Stimulated activated CD8-positive, alpha-beta memory T cell treated with anti-CD3 and anti-CD28 coated beads, Interleukin-4, amount 100 ng/mL, for 48 hours (primary cell): ENCODE measurements at regions not wholly inside any gene's neighbourhood (a gene's known extent, or its start where the extent isn't known, plus 50 kb on each side); places are given as distances from the start of the nearest gene placed in this dataset.
"Not testable (repeated sequence)": the region's sequence is repeated elsewhere in the genome, so short reads cannot be mapped to it uniquely, and the experiment has no call there.

Experiments
- DNase-seq: peaks from one replicate; pipeline ENCODE4 v3.0.0-alpha.2; 2020

DNA sequence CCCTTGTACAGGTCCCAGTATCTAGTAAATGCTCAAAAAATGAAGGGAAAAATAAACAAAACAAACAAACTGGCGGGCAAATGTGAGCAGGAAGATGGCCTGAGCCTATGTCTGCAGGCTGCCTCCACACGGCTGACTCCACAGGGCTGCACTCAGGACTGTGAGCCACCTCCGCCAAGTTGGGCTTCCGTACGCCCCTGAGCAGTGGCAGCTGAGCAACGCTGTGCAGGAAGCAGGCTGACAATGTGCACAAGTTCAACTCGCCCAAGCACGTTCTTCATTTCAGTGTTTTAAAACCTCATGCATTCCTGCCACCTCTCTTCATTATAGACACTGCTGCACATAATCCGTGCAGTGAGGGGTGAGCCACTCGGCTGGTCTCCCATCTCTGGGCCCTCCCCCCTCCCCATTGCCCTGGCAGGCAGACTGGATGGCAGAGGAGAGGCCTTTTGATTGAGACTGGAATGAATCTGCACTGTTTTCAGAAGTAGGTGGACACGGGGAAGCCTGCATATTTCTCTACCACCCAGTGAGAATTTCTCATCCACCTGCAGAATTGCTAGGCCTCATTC is 915.3 kb downstream of the UQCRFS1 start:
- DNase-seq = no peak

DNA sequence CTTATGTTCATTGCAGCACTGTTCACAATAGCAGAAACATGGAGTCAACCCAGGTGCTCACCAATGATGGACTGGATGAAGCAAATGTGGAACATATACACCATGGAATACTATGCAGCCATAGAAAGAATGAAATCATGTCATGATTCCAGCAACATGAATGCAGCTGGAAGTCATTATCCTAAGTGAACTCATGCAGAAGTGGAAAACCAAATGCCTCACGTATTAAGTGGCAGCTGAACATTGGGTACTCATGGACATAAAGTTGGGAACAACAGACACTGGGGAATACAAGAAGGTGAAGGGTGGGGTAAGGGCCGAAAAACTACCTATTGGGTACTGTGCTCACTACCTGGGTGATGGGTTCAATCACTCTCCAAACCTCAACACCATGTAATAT is 915.9 kb downstream of the UQCRFS1 start:
- DNase-seq = no peak

GRCh38 chr19:28296506-28296905 is 916.4 kb downstream of the UQCRFS1 start:
- DNase-seq = no peak

- not testable (repeated sequence) for DNase-seq
Measured at GRCh38 chr19:28294975-28295374, 918.0 kb downstream of the UQCRFS1 start.

DNA sequence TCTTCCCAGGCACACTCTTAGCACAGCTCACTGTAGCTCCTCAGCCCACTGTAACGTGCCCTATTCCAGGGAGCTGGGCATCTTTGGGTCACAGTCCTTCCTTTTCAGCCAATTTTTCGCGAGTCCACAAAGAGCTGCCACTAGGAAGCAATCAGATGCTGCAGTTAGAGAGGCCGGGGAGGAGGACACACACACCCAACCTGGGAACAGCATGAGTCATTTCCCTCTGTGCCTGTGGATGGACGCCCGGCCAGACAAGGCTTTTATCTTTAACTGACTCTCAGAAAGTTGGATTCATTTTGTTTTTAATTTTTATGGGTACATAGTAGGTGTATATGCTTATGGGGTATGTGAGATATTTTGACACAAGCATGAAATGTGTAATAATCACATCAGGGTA is 918.6 kb downstream of the UQCRFS1 start:
- DNase-seq = no peak

DNA sequence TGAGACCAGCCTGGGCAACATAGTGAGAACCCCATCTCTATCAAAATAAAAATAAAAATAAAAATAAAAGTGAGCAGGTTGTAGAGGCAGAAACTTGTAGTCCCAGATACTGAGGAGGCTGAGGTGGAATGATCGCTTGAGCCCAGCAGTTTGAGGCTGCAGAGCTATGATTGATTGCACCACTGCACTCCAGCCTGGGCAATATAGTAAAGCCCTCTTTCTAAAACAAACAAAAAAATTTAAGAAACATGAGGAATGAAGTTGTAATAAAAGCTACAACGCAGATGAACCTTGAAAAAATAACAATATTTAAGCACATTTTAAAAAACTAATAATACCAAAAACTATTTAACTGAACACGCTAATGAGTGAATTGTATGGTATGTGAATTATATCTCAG is 919.3 kb downstream of the UQCRFS1 start:
- DNase-seq = no peak

DNA sequence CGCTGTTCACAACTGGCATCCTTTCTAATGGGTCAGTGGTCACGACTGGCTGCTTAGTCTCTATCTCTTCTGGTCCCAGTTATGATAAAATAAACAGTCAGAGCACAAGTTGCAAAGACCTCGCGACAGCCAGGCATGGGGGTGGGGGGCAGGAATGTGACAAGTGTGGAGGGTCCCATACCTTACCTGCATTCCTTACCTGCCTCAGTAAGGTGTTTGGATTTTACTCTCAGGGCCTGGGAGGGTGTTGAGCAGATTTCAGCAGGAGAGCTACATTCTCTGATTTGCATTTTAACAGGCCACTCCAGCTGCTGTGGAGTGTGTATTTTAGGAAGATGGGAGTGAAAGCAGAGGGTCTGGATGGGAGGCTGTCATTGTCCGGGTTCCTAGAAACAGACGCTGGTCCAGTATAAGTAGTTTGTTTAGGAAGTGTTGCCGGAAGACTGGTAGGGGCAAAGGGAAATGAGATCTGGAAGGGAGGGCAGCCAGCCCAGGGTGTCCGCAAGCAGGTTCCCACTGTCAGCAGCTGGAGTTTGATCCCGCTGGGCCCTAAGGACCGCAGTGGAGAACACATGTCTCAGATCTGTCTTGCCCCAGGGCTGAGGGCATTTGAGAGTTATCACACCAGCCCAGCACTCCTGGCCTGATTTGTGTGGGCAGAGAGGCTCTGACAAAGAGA is 920.0 kb downstream of the UQCRFS1 start:
- DNase-seq = no peak

GRCh38 chr19:28291874-28292273 is 921.1 kb downstream of the UQCRFS1 start:
- DNase-seq = no peak

- DNase-seq = no peak
Measured at GRCh38 chr19:28290963-28291657, 921.8 kb downstream of the UQCRFS1 start.

GRCh38 chr19:28289295-28290063 is 923.5 kb downstream of the UQCRFS1 start:
- no peak for DNase-seq

DNA sequence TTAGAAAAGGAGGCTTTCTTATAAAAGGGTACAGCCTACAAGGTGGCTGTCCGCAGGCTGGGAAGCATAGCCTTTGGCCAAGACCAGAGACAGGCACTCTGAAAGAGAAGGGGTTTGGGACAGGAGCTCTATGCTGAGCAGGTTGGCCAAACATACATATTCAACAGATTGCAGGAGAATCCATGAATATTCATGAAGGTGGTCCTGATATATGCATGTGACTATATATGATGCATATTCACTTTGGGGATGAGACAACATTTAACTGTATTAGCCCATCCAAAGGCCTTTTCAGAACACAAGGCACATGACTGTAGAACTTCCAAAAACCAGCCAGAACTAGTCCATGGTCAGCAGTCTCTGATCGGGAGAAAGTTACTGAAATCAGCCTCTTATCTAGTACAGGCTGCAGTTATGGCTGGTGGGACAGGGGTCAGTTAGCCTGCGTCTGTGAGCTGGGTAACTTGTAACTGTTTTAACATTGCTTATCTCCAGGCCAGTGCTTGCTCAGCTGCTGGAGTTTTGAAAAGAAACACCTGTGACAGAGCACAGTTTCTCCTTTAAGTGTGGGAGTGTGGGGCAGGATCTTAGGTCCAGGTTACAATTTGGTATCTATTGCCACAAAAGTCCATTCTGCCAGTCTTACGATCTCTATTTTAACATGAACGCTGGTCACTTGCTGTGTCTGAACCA is 924.2 kb downstream of the UQCRFS1 start:
- no peak for DNase-seq

DNA sequence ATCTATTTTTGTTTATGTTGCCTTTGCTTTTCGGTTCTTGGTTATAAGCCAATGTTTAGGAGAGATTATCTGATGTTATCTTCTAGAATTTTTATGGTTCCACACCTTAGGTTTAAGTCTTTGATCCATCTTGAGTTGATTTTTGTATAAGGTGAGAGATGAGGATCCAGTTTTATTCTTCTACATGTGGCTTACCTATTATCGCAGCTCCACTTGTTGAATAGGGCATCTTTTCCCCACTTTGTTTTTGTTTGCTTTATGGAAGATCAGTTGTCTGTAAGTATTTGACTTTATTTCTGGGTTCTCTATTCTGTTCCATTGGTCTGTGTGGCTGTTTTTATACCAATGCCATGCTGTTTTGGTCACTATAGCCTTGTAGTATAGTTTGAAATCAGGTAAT is 927.0 kb downstream of the UQCRFS1 start:
- no peak for DNase-seq

GRCh38 chr19:28285078-28285477 is 927.9 kb downstream of the UQCRFS1 start:
- DNase-seq = no peak

DNA sequence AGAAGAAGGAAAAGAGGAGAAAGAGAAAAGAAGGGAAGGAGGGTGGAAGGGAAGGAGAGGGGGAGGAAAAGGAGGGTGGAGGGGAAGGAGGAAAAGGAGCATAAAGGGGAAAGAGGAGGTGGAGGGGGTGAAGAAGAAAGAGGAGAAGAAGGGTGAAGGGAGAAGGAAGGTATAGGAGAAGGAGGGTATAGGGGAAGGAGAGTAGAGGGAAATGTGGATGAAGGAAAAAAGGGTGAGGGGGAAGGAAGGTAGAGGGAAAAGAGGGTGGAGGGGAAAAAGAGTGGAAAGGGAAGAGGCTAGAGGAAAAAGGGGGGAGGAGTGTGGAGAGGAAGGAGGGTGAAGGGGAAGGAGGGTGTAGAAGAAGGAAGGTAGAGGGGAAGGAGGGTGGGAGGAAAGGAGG is 928.6 kb downstream of the UQCRFS1 start:
- no peak for DNase-seq

GRCh38 chr19:28283592-28283991 is 929.4 kb downstream of the UQCRFS1 start:
- DNase-seq = no peak

GRCh38 chr19:28281676-28282075 is 931.3 kb downstream of the UQCRFS1 start:
- DNase-seq = no peak

DNA sequence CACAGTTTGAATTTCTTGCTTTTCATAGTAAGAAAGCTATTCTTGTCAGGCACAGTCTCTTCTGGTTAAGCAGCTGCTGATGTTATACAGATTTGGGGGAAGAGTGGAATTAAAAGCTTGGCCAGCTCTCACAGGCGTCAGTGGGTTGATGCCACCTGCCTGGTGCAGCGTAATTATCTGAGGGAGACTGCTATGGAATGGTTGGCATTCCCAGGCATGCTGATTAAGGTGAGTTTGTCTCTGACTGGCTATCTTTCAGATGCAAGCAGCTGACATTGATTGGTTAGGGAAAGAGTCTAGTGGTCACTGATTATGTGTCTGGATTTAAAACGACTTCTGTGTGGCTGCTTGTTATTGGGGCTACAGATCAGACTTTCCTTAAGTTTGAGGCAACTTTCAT is 948.4 kb downstream of the UQCRFS1 start:
- DNase-seq = no peak

GRCh38 chr19:28258829-28259228 is 954.1 kb downstream of the UQCRFS1 start:
- DNase-seq = no peak

- no peak for DNase-seq
Measured at GRCh38 chr19:28257396-28257795, 955.6 kb downstream of the UQCRFS1 start.

- no peak for DNase-seq
Measured at GRCh38 chr19:28247243-28247642, 965.7 kb downstream of the UQCRFS1 start.

DNA sequence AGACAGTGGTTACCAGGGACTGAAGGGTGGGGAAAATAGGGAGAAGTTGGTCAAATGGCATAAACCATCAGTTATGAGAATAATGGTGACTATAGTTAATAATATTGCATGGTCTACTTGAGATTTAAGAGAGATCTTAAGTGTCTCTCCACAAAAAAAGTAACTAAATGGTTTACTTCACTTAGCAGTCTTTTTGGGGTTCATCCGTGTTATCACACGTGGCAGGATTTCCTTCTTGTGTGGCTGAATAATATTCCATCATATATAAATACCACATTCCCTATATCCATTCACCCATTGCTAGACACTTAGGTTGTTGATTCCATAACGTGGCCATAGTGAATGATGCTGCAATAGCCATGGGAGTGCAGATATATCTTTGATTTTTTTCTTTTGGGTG is 967.0 kb downstream of the UQCRFS1 start:
- no peak for DNase-seq

- DNase-seq = no peak
Measured at GRCh38 chr19:28244966-28245365, 968.0 kb downstream of the UQCRFS1 start.

DNA sequence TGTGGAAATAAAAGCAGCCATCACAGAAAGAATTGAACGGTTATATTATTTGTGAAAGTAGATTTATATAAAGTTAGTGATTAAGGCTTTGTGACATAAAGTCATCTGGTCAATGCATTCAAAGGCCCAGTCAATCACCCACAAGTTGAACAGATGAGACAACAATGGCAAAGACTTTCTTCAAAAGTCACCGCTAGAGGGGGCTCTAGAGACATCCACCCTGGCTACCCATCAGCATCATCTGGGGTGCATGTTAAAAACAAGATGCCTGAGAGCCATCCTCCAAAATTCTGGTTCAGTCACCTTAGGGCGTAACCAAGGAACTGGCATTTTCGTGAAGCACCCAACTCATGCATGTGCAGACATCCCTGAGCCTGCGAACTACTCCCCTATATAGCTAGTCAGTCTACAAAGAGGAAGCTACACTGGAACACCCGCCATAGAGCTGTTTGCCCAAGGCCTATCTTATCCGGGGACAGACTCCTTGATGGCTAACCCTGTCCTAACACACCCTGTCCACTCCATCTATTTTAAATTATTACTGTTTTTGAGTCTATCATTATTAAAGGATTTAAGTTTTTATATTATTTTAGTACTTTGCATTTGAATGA is 970.5 kb downstream of the UQCRFS1 start:
- DNase-seq = peak; percentile 32
